GM18502 (cell line): ENCODE measurements at regions not wholly inside any gene's neighbourhood (a gene's known extent, or its start where the extent isn't known, plus 50 kb on each side); places are given as distances from the start of the nearest gene placed in this dataset.

Source experiments
- ATAC-seq: cut with Tn5 transposase; IDR thresholded peaks from one replicate; pipeline ENCODE4 v1.9.1; 2021; ENCODE audit warnings: mild to moderate bottlenecking; ENCODE audit not compliant: unreplicated experiment, poor library complexity

DNA sequence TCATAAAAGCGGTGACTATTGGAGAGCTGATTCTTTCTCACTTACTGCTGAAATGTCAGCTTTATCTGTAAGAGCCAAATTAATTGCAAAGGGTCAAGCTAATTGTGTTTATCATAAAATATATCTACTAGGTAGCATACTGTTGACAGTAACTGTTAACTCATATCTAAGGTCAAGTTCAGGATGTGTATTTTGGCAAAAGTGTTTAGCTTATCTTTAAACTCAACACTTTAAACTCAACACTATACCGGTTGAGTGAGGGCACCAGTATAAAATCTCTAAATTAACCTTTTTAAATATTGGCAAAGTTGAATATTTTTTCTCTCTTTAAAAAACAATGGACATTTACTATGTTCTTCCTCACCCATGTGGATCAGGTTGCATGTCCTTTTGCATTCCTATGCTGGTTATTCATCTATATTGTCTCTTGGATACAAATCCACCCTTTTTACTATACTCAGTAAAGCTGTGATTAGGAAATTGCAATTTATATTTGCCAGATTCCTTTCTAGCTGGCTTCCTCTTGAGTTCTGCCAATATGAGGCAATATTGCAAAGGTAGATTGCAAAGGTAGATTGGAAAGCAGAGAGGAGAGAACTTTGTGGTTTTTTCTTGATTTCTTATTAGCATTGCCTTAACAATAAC, 344.6 kb upstream of the DCBLD2 start:
- ATAC-seq: no peak

GRCh38 chr3:99242271-99242670, 340.8 kb upstream of the DCBLD2 start:
- no peak for ATAC-seq

DNA sequence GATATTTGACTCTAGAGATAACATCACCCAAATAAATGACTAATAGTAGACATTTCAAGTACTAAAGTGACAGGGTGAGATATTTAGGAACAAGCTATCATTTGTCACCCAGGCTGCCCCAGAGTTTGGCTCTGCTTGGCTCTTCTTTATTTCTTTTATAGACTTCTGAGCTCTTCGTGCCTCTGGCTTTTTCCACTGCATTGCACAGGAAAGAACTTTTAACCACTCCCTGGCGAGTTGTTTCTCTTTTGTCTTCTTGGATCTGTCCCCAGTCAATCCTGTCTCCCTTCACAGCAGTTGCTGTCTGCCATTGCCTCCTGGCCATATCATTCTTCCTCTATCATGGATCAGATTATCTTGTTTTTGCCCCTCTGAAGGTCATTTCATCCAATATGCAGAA, 339.2 kb upstream of the DCBLD2 start:
- no peak for ATAC-seq

DNA sequence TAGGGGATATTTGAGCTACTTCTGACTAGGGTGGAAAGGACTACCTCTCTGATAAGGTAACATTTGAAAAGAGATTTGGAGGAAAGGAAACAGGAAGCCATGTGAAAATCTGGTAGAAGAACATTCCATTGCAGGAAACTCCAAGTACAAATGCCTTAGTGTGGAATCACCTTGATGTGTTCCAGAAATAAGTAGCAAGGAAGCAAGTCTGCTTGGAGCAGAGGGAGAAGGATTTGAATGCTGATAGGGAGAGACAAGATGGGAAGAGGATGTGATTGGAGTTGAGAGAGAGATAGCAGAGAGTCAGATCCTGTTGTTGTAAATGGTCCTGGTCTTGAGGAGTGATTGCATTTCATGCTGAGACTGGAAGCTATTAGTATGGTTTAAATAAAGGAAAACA, 335.1 kb upstream of the DCBLD2 start:
- ATAC-seq: no peak

DNA sequence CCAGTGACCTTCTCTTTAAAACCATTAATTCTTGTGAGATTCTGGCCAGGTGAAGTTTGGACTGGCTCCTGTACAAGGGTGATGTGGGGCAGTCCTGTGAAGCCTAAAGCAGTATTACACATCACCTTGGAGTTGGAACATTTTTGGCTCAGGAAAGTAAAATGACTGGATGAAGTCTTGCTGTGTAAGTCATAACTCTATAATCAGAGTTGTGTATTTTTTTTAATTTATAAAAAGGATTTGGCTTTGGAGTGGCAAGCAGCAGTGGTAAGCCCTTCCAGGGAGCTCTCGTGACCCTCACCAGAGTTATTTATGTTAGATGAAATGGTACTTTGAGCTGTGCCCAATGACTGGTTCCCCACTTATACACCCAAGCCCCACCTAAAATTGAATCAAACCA, 331.2 kb upstream of the DCBLD2 start:
- no peak for ATAC-seq

- ATAC-seq: no peak
Observed at GRCh38 chr3:99218468-99218867, 317.0 kb upstream of the DCBLD2 start.

GRCh38 chr3:99212969-99213368, 311.5 kb upstream of the DCBLD2 start:
- no peak for ATAC-seq

- ATAC-seq: no peak
Observed at GRCh38 chr3:99211309-99211708, 309.8 kb upstream of the DCBLD2 start.

DNA sequence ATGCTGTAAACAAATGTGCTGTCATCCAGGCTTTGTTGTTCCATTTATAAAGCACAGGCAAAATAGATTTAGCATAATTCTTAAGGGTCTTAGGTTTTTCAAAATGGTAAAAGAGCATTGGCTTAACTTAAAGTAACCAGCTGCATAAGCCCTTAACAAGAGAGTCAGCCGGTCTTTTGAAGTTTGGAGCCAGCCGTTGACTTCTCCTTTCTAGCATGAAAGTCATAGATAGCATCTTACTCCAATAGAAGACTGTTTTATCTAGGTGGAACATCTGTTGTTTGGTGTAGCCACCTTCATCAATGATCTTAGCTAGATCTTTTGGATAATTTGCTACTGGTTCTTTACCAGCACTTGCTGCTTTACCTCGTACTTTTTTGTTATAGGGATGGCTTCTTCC, 297.5 kb upstream of the DCBLD2 start:
- ATAC-seq: no peak

DNA sequence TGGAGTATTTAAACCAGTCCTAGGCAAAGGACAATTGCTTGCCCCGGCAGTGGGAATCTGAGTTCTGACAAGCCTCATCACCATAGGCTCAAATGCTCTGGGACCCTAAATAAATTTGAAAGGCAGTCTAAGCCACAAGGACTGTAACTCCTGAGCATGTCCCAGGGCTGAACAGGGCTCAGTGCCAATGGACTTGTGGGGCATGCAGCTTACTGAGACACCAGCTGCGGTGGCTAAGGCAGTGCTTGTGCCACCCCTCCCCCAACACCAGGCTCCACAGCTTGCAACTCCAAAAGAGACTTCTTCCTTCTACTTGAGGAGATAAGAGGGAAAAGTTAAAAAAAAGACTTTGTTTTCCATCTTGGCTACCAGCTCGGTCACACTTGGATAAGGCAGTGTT, 289.7 kb upstream of the DCBLD2 start:
- ATAC-seq: no peak

DNA sequence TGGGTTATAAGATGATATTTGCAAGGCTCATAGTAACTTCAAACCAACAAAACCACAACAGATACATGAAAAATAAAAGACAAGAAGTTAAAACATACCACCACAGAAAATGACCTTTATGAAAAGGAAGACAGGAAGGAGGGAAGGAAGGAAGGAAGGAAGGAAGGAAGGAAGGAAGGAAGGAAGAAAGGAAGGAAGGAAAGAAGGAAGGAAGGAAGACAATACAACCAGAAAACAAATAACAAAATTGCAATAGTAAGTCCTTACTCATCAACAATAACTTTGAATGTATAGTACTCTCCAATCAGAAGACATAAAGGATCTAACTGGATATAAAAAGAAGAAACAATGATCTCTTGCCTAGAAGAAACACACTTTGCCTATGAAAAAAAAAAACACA, 287.4 kb upstream of the DCBLD2 start:
- no peak for ATAC-seq

DNA sequence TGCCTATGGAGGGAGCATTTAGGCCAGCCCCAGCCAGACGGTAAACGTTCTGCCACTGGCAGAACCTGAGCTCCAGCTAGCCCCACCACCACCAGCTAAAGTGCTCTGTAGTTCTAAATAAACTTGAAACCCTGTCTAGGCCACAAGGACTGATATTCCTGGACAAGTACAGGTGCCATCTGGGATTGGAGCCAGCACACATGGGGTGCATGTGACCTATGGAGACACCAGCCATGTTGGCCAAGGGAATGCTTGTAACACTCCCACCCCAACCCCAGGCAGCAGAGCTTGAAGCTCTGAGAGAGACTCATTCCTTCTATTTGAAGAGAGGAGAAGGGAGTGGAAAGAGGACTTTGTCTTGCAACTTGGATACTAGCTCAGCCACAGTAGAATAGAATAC, 284.5 kb upstream of the DCBLD2 start:
- ATAC-seq: no peak

GRCh38 chr3:99176169-99176964, 274.9 kb upstream of the DCBLD2 start:
- no peak for ATAC-seq

- no peak for ATAC-seq
Observed at GRCh38 chr3:99175276-99175812, 273.8 kb upstream of the DCBLD2 start.

- peak; percentile 89 for ATAC-seq
Observed at GRCh38 chr3:99172736-99173657, 271.5 kb upstream of the DCBLD2 start.

DNA sequence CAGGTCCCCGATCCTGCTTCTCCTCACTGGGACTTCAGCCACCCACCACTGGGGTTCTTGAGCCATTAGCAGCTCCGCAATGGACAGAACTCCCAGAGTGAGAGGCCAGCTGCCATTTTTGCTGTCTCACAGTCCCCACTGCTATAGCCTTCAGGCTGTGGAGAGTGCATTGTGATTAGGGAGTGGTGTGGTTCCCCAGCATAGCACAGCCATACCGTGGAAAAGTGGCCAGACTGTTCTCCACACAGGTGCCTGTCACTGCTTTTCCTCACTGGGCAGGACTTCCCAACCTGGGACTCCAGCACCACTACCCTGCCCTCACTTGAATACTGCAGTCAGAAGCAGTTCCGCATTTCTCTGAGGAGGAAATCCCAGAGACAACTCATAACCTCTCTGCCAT, 270.3 kb upstream of the DCBLD2 start:
- ATAC-seq: no peak

GRCh38 chr3:99170867-99171517, 269.5 kb upstream of the DCBLD2 start:
- no peak for ATAC-seq

GRCh38 chr3:99167071-99167470, 265.6 kb upstream of the DCBLD2 start:
- no peak for ATAC-seq

DNA sequence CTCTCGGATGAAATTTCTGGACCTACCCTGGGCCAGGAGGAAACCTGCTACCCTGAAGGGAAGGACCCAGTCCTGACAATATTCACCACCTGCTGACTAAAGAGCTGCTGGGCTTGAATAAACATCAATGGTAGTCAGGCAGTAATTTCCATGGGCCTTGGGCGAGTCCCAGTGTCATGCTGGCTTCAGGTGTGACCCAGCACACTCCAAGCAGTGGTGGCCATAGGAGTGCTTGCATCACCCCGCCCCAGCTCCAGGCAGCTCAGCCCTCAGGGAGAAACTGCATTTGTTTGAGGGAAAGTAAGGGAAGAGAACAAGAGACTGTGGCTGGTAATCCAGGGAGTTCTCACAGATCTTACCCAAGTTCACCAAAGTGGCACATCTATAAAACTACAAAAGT, 261.8 kb upstream of the DCBLD2 start:
- no peak for ATAC-seq

GRCh38 chr3:99159220-99159762, 257.8 kb upstream of the DCBLD2 start:
- no peak for ATAC-seq
